ENCODE measurements at regions not wholly inside any gene's neighbourhood (a gene's known extent, or its start where the extent isn't known, plus 50 kb on each side); places are given as distances from the start of the nearest gene placed in this dataset.

GRCh38 chr2:37851428-37851827 lies 73.7 kb upstream of the RMDN2 start:
- no peak for DNase-seq (ENCODE audit: low read depth)
- TF ChIP-seq, protein P1, sequence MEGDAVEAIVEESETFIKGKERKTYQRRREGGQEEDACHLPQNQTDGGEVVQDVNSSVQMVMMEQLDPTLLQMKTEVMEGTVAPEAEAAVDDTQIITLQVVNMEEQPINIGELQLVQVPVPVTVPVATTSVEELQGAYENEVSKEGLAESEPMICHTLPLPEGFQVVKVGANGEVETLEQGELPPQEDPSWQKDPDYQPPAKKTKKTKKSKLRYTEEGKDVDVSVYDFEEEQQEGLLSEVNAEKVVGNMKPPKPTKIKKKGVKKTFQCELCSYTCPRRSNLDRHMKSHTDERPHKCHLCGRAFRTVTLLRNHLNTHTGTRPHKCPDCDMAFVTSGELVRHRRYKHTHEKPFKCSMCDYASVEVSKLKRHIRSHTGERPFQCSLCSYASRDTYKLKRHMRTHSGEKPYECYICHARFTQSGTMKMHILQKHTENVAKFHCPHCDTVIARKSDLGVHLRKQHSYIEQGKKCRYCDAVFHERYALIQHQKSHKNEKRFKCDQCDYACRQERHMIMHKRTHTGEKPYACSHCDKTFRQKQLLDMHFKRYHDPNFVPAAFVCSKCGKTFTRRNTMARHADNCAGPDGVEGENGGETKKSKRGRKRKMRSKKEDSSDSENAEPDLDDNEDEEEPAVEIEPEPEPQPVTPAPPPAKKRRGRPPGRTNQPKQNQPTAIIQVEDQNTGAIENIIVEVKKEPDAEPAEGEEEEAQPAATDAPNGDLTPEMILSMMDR (IDR thresholded peaks at IDR 0.05; ENCODE audit: control insufficient read depth, extremely low read depth, insufficient read depth), result no peak
- no peak overlapping the region for H3K4me3 ChIP-seq (ENCODE audit: low read depth, low read length)

- TF ChIP-seq, protein P1 (IDR thresholded peaks at IDR 0.05; ENCODE audit: control insufficient read depth, extremely low read depth, insufficient read depth), result no peak
- no peak for DNase-seq (ENCODE audit: low read depth)
- no peak overlapping the region for H3K4me3 ChIP-seq (ENCODE audit: low read depth, low read length)
Measured at GRCh38 chr2:37851828-37852584, 73.1 kb upstream of the RMDN2 start.

DNA sequence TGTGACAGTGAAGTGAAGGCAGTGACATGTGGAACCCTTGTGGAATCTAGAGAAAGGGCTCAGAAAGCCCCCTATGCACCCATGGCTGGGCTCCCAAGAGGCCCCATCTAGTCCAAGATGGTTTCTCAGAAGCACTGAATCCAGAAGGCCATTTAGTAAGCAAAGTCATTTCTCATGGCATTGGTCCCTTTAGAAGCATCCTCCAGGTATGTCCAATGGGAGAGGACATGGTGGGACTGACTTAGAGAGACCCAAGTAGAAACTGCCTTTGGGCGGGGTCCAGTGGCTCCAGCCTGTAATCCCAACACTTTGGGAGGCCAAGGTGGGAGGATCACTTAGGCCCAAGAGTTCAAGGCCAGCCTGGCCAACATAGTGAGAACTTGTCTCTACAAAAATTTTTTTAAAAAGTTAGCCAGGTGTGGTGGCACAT lies 72.5 kb upstream of the RMDN2 start:
- no peak for DNase-seq (ENCODE audit: low read depth)
- H3K4me3 ChIP-seq (ENCODE audit: low read depth, low read length), result no peak overlapping the region
- TF ChIP-seq, protein P1 (IDR thresholded peaks at IDR 0.05; ENCODE audit: control insufficient read depth, extremely low read depth, insufficient read depth), result no peak

DNA sequence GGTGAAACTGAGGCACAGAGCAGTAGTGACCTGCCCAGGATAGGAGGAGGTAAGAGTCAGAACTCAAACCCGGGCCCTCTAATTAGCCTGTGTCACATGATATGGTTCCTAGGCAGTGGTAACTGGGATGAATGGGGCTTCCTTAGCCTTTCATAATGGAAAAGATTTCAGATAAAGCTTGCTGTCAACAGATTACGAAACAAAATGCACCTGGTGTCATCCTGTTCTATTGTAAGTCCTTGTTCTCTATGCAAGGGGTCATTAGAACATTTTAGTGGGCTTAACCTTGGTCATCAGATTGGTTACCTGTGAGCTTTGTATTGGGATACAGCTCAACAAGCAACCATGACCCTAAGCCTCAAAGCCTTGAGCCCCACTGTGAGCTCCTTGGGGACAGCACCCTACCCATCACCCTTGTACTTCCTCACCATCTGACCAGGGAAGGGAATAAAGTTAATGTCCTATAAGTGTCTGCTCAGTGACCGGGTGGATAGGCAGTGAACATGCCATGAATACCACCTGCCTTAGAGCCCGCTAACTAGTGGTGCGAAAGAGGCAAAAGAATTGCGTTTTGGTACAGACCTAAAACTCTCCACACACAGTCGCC lies 70.3 kb upstream of the RMDN2 start:
- TF ChIP-seq, protein P1 (IDR thresholded peaks at IDR 0.05; ENCODE audit: control insufficient read depth, extremely low read depth, insufficient read depth), result no peak

GRCh38 chr2:37855283-37856041 lies 69.6 kb upstream of the RMDN2 start:
- DNase-seq (ENCODE audit: low read depth), result no peak
- no peak overlapping the region for H3K4me3 ChIP-seq (ENCODE audit: low read depth, low read length)
- TF ChIP-seq, protein P1 (IDR thresholded peaks at IDR 0.05; ENCODE audit: control insufficient read depth, extremely low read depth, insufficient read depth), result no peak

More for the DNA sequence above, 70.3 kb upstream of the RMDN2 start:
- DNase-seq (ENCODE audit: low read depth), result no peak
- no peak overlapping the region for H3K4me3 ChIP-seq (ENCODE audit: low read depth, low read length)

- no peak for DNase-seq (ENCODE audit: low read depth)
- no peak overlapping the region for H3K4me3 ChIP-seq (ENCODE audit: low read depth, low read length)
Measured at GRCh38 chr2:37856101-37856751, 68.9 kb upstream of the RMDN2 start.

More at GRCh38 chr2:37856101-37856751, 68.9 kb upstream of the RMDN2 start:
- TF ChIP-seq, protein P1 (IDR thresholded peaks at IDR 0.05; ENCODE audit: control insufficient read depth, extremely low read depth, insufficient read depth), result no peak

Measured in LNCaP clone FGC (cell line).